HepG2 (cell line): ENCODE measurements at regions not wholly inside any gene's neighbourhood (a gene's known extent, or its start where the extent isn't known, plus 50 kb on each side); places are given as distances from the start of the nearest gene placed in this dataset.

ENCODE experiments used
- ARHGAP35 ChIP-seq: sonication (generic); formaldehyde crosslinking; IDR thresholded peaks from 2 replicates; pipeline ENCODE4 v1.9.0; 2022; ENCODE audit warnings: mild to moderate bottlenecking, inconsistent platforms, moderate library complexity, missing genetic modification reagents, borderline replicate concordance
- CAMTA2 ChIP-seq: sonication (generic); formaldehyde crosslinking; IDR thresholded peaks from 2 replicates; pipeline ENCODE4 v1.4.0; 2020; ENCODE audit warnings: mild to moderate bottlenecking, missing genetic modification reagents, borderline replicate concordance
- CREM ChIP-seq, 2 experiments: sonication (generic) in 1 of 2; formaldehyde crosslinking in 1 of 2; IDR thresholded peaks; 2 replicates each; pipeline versions ENCODE4 v1.4.0 to v1.6.1; 2016 to 2020; ENCODE audit warnings: antibody characterized with exemption in 1 of 2, mild to moderate bottlenecking in 1 of 2, missing genetic modification reagents in 1 of 2
- HNF4A ChIP-seq: sonication (generic); formaldehyde crosslinking; IDR thresholded peaks from 2 replicates; pipeline ENCODE4 v1.4.0; 2020; ENCODE audit warnings: missing genetic modification reagents
- IKZF5 ChIP-seq: IDR thresholded peaks from 2 replicates; pipeline ENCODE4 v1.6.1; 2018; ENCODE audit warnings: missing genetic modification reagents, mild to moderate bottlenecking, missing compliant biosample characterization
- JUN ChIP-seq: sonication (generic); formaldehyde crosslinking; IDR thresholded peaks from 2 replicates; pipeline ENCODE4 v1.4.0; 2020; ENCODE audit warnings: mild to moderate bottlenecking, missing genetic modification reagents
- NCOA2 ChIP-seq: sonication (generic); formaldehyde crosslinking; IDR thresholded peaks from 2 replicates; pipeline ENCODE4 v1.8.0; 2022; ENCODE audit warnings: inconsistent platforms
- RARA ChIP-seq: IDR thresholded peaks from 2 replicates; pipeline ENCODE4 v1.6.1; 2016; ENCODE audit warnings: missing genetic modification reagents, missing compliant biosample characterization
- TBP ChIP-seq: sonication (generic); formaldehyde crosslinking; IDR thresholded peaks from 2 replicates; pipeline ENCODE4 v1.5.0; 2020; ENCODE audit warnings: missing genetic modification reagents
- THAP7 ChIP-seq: sonication (generic); formaldehyde crosslinking; IDR thresholded peaks from 2 replicates; pipeline ENCODE4 v1.8.1; 2023; ENCODE audit warnings: mild to moderate bottlenecking, missing genetic modification reagents
- ZGPAT ChIP-seq: IDR thresholded peaks from 2 replicates; pipeline ENCODE4 v1.6.1; 2016; ENCODE audit warnings: mild to moderate bottlenecking
- ZNF275 ChIP-seq: sonication (generic); formaldehyde crosslinking; IDR thresholded peaks from 2 replicates; pipeline ENCODE4 v1.8.0; 2022; ENCODE audit warnings: missing genetic modification reagents, mild to moderate bottlenecking, inconsistent platforms, borderline replicate concordance
- ZNF331 ChIP-seq: sonication (generic); formaldehyde crosslinking; IDR thresholded peaks from 2 replicates; pipeline ENCODE4 v1.4.0; 2020; ENCODE audit warnings: missing genetic modification reagents
- ZNF407 ChIP-seq: sonication (generic); formaldehyde crosslinking; IDR thresholded peaks from one replicate; pipeline ENCODE4 v1.5.1; 2020; ENCODE audit warnings: mild to moderate bottlenecking, missing genetic modification reagents; ENCODE audit errors: not compliant biosample characterization
- ZNF615 ChIP-seq: sonication (generic); formaldehyde crosslinking; IDR thresholded peaks from 2 replicates; pipeline ENCODE4 v1.5.0; 2020; ENCODE audit warnings: mild to moderate bottlenecking, missing genetic modification reagents, borderline replicate concordance
- ZSCAN25 ChIP-seq: sonication (generic); formaldehyde crosslinking; IDR thresholded peaks from 2 replicates; pipeline ENCODE4 v1.8.0; 2022; ENCODE audit warnings: mild to moderate bottlenecking, missing genetic modification reagents

- TF ChIP-seq ZNF331 (CRISPR knock-in tag) (peak; percentile 96), ZSCAN25 (peak; percentile 84; the same call in 1 of the 2 replicates), NCOA2 (CRISPR knock-in tag) (peak; percentile 89), ZNF275 (peak; percentile 89; the same call in 1 of the 2 replicates), THAP7 (CRISPR knock-in tag) (no peak), CREM (IDR thresholded peaks at IDR 0.05) (no peak), CREM (CRISPR knock-in tag; IDR thresholded peaks at IDR 0.05) (no peak), ARHGAP35 (CRISPR knock-in tag) (peak; percentile 90; the same call in 1 of the 2 replicates), ZNF407 (CRISPR knock-in tag) (no peak), CAMTA2 (CRISPR knock-in tag) (peak; percentile 97; the same call in 1 of the 2 replicates), HNF4A (CRISPR knock-in tag) (peak; percentile 74), IKZF5 (CRISPR knock-in tag) (peak; percentile 91), JUN (CRISPR knock-in tag) (no peak), RARA (CRISPR knock-in tag) (peak; percentile 85), ZNF615 (CRISPR knock-in tag) (no peak), ZGPAT (CRISPR knock-in tag) (peak; percentile 99), TBP (no peak)
Measured at GRCh38 chr20:50242863-50243609, 52.4 kb downstream of the CEBPB start (continued).
